Aorta (tissue), 5 donors: ENCODE measurements at regions not wholly inside any gene's neighbourhood (a gene's known extent, or its start where the extent isn't known, plus 50 kb on each side); places are given as distances from the start of the nearest gene placed in this dataset.
"Not testable (repeated sequence)": the region's sequence is repeated elsewhere in the genome, so short reads cannot be mapped to it uniquely, and the experiment has no call there.

ENCODE experiments used
- ATAC-seq: fragments of 200-7000 bp; cut with Tn5 transposase; one replicate; pipeline ENCODE4 v1.9.1; 2022; ENCODE audit warnings: moderate library complexity; ENCODE audit not compliant: low FRiP score
- DNase-seq, 2 donors: peaks; one replicate each; pipeline ENCODE4 v3.0.0-alpha.2; 2020
- H3K27ac ChIP-seq, 2 donors: one replicate each; pipeline ENCODE4 v1.5.1; 2013; ENCODE audit warnings: low read length in 2 of 2, mild to moderate bottlenecking in 2 of 2, moderate library complexity in 2 of 2, control low read depth in 1 of 2, inconsistent platforms in 1 of 2, low read depth in 1 of 2
- H3K27me3 ChIP-seq, 2 donors: one replicate each; pipeline ENCODE4 v1.6.1; 2013; ENCODE audit warnings: control low read depth in 1 of 2, low read length in 1 of 2, mild to moderate bottlenecking in 1 of 2, moderate library complexity in 1 of 2; ENCODE audit not compliant: insufficient read depth in 2 of 2, control insufficient read depth in 1 of 2
- H3K36me3 ChIP-seq, 2 donors: one replicate each; pipeline ENCODE4 v1.6.1; 2013; ENCODE audit warnings: control low read depth in 1 of 2, low read length in 1 of 2, mild to moderate bottlenecking in 1 of 2; ENCODE audit not compliant: insufficient read depth in 2 of 2, control insufficient read depth in 1 of 2
- H3K4me1 ChIP-seq, 2 donors: one replicate each; pipeline ENCODE4 v1.6.1; 2013; ENCODE audit warnings: low read length in 2 of 2, control low read depth in 1 of 2, mild to moderate bottlenecking in 1 of 2, moderate library complexity in 1 of 2; ENCODE audit not compliant: insufficient read depth in 2 of 2, control insufficient read depth in 1 of 2
- H3K4me3 ChIP-seq, 2 donors: one replicate each; pipeline ENCODE4 v1.5.1; 2013; ENCODE audit warnings: low read length in 2 of 2, control low read depth in 1 of 2, mild to moderate bottlenecking in 1 of 2
- H3K9me3 ChIP-seq: one replicate; pipeline ENCODE4 v1.6.1; 2013; ENCODE audit warnings: mild to moderate bottlenecking, low read length; ENCODE audit not compliant: control insufficient read depth
- WGBS, 2 donors: extraction: QIAGEN DNeasy Blood & Tissue Kit; methylation state at CpG; one replicate each; pipeline ENCODE4 v1.1.7; 2013; 5-methylcytosine and 5-hydroxymethylcytosine counted together
- intact Hi-C, 2 donors: fragments of 100-400 bp; cut with DNase I; formaldehyde crosslinking; loops; one replicate each; pipeline versions ENCODE4 v1.14.2 to v1.15.0; 2022
- donor health status: healthy with polysubstance abuse.
- donor health status: Bipolar disorder and iron deficiency.
- donor health status: DM: no; HTN: no; CAD: no.
- donor health status: DM: no; HTN: no; CAD: no.
- donor health status: DM: yes; HTN: yes; CAD: no.

- H3K27me3 ChIP-seq = no peaks in the 10 kb centered on the region
- ATAC-seq (no peak), DNase-seq (no peak)
- H3K9me3 ChIP-seq = peaks cover 4% of the 10 kb centered on the region
- 93 to 94% methylated on average over 1 of the region's 1 CpG for WGBS, 2 donors
- H3K36me3 ChIP-seq = no peaks in the 10 kb centered on the region
- H3K27ac ChIP-seq = no peak overlapping the region
- intact Hi-C loops = no loop called here
- no peak overlapping the region for H3K4me3 ChIP-seq
- no peaks in the 10 kb centered on the region for H3K4me1 ChIP-seq
Measured at GRCh38 chr5:66291771-66292170, 147.7 kb downstream of the SREK1 start.

GRCh38 chr5:66293851-66294250, 149.8 kb downstream of the SREK1 start:
- H3K27ac ChIP-seq, H3K4me3 ChIP-seq, DNase-seq, intact Hi-C loops, H3K27me3 ChIP-seq, H3K9me3 ChIP-seq, H3K36me3 ChIP-seq, ATAC-seq, H3K4me1 ChIP-seq: not testable (repeated sequence)
- WGBS, 2 donors = 94 to 96% methylated on average over 10 of the region's 10 CpGs

- H3K27me3 ChIP-seq = peaks cover 0 to 2% of the 10 kb centered on the region in 2 donors
- H3K27ac ChIP-seq = no peak overlapping the region
- WGBS, 2 donors = 95% methylated on average over 2 of the region's 2 CpGs
- intact Hi-C loops = no loop called here
- DNase-seq (no peak), ATAC-seq (no peak)
- no peak overlapping the region for H3K4me3 ChIP-seq
- H3K36me3 ChIP-seq = no peaks in the 10 kb centered on the region
- no peaks in the 10 kb centered on the region for H3K9me3 ChIP-seq
- H3K4me1 ChIP-seq = no peaks in the 10 kb centered on the region
Measured at GRCh38 chr5:66299463-66299862, 155.4 kb downstream of the SREK1 start.

- no peaks in the 10 kb centered on the region for H3K4me1 ChIP-seq
- no peak overlapping the region for H3K4me3 ChIP-seq
- peaks cover 0 to 2% of the 10 kb centered on the region in 2 donors for H3K27me3 ChIP-seq
- DNase-seq (no peak), ATAC-seq (no peak)
- WGBS, 2 donors = 96 to 98% methylated on average over 12 of the region's 12 CpGs
- intact Hi-C loops = no loop called here
- no peaks in the 10 kb centered on the region for H3K9me3 ChIP-seq
- no peak overlapping the region for H3K27ac ChIP-seq
- H3K36me3 ChIP-seq = no peaks in the 10 kb centered on the region
Measured at GRCh38 chr5:66302344-66302743, 158.2 kb downstream of the SREK1 start.

GRCh38 chr5:66306105-66306843, 162.2 kb downstream of the SREK1 start:
- WGBS, 2 donors = 31 to 34% methylated on average over 9 of the region's 9 CpGs
- ATAC-seq (peak; percentile 90), DNase-seq (no peak)
- no peak overlapping the region for H3K4me3 ChIP-seq
- no peaks in the 10 kb centered on the region for H3K9me3 ChIP-seq
- peaks cover 0 to 2% of the 10 kb centered on the region in 2 donors for H3K27me3 ChIP-seq
- no peaks in the 10 kb centered on the region for H3K36me3 ChIP-seq
- no peaks in the 10 kb centered on the region for H3K4me1 ChIP-seq
- intact Hi-C loops = loop anchor here (5.0 kb wide), 2 partner anchors 191 to 451 kb away; no protein-coding TSS in a partner anchor
- H3K27ac ChIP-seq = no peak overlapping the region

GRCh38 chr5:66306844-66307315, 162.8 kb downstream of the SREK1 start:
- no peak overlapping the region for H3K27ac ChIP-seq
- WGBS, 2 donors = 52 to 53% methylated on average over 7 of the region's 7 CpGs
- no peak overlapping the region for H3K4me3 ChIP-seq
- no peaks in the 10 kb centered on the region for H3K9me3 ChIP-seq
- no peaks in the 10 kb centered on the region for H3K27me3 ChIP-seq
- no peaks in the 10 kb centered on the region for H3K4me1 ChIP-seq
- ATAC-seq (peak; percentile 53), DNase-seq (no peak)
- no peaks in the 10 kb centered on the region for H3K36me3 ChIP-seq
- intact Hi-C loops = loop anchor here (5.0 kb wide), 2 partner anchors 190 to 450 kb away; no protein-coding TSS in a partner anchor

GRCh38 chr5:66307647-66308241, 163.6 kb downstream of the SREK1 start:
- no peak overlapping the region for H3K4me3 ChIP-seq
- H3K36me3 ChIP-seq = no peaks in the 10 kb centered on the region
- intact Hi-C loops = loop anchor here (1.0 to 5.0 kb wide), 3 partner anchors 190 to 450 kb away; no protein-coding TSS in a partner anchor
- WGBS, 2 donors = 1 to 3% methylated on average over 6 of the region's 6 CpGs
- no peaks in the 10 kb centered on the region for H3K9me3 ChIP-seq
- ATAC-seq (peak; percentile 90), DNase-seq (no peak)
- no peaks in the 10 kb centered on the region for H3K27me3 ChIP-seq
- no peak overlapping the region for H3K27ac ChIP-seq
- no peaks in the 10 kb centered on the region for H3K4me1 ChIP-seq

- no peaks in the 10 kb centered on the region for H3K36me3 ChIP-seq
- ATAC-seq (no peak), DNase-seq (no peak)
- no peaks in the 10 kb centered on the region for H3K4me1 ChIP-seq
- H3K9me3 ChIP-seq = no peaks in the 10 kb centered on the region
- intact Hi-C loops = no loop called here
- no peak overlapping the region for H3K27ac ChIP-seq
- H3K4me3 ChIP-seq = no peak overlapping the region
- H3K27me3 ChIP-seq = no peaks in the 10 kb centered on the region
- WGBS, 2 donors = 92 to 93% methylated on average over 2 of the region's 2 CpGs
Measured at GRCh38 chr5:66312266-66312665, 168.2 kb downstream of the SREK1 start.

- Histone ChIP-seq H3K27ac (no peak overlapping the region), H3K9me3 (no peaks in the 10 kb centered on the region), H3K27me3 (no peaks in the 10 kb centered on the region), H3K4me1 (no peaks in the 10 kb centered on the region), H3K4me3 (no peak overlapping the region), H3K36me3 (no peaks in the 10 kb centered on the region)
- DNase-seq (no peak), ATAC-seq (no peak)
- intact Hi-C loops = no loop called here
Measured at GRCh38 chr5:66315784-66316183, 171.7 kb downstream of the SREK1 start.
